OCI-LY1 (cell line): ENCODE measurements at regions not wholly inside any gene's neighbourhood (a gene's known extent, or its start where the extent isn't known, plus 50 kb on each side); places are given as distances from the start of the nearest gene placed in this dataset.

Source experiments
- EZH2 ChIP-seq: fragments of 200-600 bp; sonication (generic), shearing (Covaris generic); IDR thresholded peaks from 2 replicates; pipeline ENCODE4 v1.8.0; 2017; ENCODE audit warnings: borderline replicate concordance, mixed run types, mild to moderate bottlenecking, antibody characterized with exemption, low read length, moderate library complexity, mixed read lengths
- TF ChIP-seq, protein P1 (sequence below): fragments of 200-600 bp; sonication (generic), shearing (Covaris generic); IDR thresholded peaks from 2 replicates; pipeline ENCODE4 v1.5.1; 2017; ENCODE audit warnings: mild to moderate bottlenecking, antibody characterized with exemption, low read length, moderate library complexity, mixed read lengths

DNA sequence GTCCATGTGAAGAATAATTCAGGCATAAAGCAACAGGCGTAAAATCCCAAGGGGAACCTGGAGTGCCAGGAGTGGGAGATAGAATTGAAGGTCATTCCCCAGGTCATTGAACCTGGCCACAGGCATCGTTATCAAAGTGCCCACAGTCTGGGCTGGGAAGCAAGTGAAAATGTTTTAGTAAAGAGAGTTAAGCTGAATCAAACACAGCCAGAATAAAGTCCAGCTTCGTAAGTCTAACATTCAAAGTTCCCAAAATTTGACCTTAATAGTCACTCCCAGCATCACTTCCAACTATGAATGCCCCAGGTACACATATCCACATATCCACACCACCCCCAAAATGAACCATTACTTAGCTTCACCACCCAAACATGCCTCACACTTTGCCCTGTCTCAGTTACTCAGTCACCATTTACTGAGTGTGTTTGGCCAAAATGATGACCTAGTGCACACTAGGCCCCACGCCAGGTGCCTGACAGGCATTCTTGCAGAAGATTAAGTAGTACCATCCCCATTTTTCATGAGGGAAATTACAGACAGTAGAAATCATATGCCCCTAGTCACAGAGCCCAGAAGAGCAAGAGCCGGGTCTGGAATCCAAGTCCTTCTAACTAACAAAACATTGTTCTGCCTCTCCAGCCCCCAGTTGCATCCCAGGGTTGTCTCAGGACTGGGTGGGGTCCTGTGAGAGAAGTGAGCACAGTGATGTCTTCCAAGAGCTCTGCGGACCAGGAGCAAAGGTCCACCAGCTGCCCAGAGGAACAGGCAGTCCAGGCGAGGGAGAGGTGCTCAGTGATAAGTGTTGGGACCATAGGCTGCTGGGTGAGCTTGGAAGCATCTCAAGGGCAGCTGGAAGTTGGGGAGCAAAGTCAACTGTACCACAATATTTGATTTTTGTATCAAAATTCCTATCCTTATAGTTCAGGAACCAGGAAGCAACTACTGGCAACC, 65.2 kb upstream of the MYCN start:
- TF ChIP-seq, protein P1, sequence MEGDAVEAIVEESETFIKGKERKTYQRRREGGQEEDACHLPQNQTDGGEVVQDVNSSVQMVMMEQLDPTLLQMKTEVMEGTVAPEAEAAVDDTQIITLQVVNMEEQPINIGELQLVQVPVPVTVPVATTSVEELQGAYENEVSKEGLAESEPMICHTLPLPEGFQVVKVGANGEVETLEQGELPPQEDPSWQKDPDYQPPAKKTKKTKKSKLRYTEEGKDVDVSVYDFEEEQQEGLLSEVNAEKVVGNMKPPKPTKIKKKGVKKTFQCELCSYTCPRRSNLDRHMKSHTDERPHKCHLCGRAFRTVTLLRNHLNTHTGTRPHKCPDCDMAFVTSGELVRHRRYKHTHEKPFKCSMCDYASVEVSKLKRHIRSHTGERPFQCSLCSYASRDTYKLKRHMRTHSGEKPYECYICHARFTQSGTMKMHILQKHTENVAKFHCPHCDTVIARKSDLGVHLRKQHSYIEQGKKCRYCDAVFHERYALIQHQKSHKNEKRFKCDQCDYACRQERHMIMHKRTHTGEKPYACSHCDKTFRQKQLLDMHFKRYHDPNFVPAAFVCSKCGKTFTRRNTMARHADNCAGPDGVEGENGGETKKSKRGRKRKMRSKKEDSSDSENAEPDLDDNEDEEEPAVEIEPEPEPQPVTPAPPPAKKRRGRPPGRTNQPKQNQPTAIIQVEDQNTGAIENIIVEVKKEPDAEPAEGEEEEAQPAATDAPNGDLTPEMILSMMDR = no peak
- TF ChIP-seq EZH2 = no peak
